NCI-H460 (cell line): ENCODE measurements at regions not wholly inside any gene's neighbourhood (a gene's known extent, or its start where the extent isn't known, plus 50 kb on each side); places are given as distances from the start of the nearest gene placed in this dataset.
A peak's percentile ranks its signal among the peaks of the same experiment; 100 is the strongest.

Experiments
- DNase-seq: peaks from one replicate; pipeline ENCODE4 v3.0.0-alpha.2; 2016; ENCODE audit warnings: low read depth; ENCODE audit errors: extremely low read depth

DNA sequence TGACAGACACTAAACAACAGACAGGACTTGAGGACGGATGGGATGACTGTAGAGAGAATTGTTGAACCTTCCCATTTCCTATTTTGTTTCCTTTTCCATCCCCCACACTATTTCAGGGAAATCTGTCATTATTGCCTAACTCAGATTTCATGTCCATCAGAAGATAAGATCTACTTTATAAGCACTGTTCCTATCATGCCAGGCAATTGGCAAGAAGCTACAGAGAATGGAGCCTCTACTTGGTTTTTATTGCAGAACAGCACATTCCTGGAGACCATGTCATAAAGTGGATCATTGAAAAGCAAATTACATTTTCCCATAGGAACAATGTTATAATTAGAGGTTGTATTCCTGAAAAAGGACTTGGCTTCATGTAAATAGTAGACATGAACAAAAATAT is 173.7 kb upstream of the KIF2A start:
- DNase-seq: no peak

DNA sequence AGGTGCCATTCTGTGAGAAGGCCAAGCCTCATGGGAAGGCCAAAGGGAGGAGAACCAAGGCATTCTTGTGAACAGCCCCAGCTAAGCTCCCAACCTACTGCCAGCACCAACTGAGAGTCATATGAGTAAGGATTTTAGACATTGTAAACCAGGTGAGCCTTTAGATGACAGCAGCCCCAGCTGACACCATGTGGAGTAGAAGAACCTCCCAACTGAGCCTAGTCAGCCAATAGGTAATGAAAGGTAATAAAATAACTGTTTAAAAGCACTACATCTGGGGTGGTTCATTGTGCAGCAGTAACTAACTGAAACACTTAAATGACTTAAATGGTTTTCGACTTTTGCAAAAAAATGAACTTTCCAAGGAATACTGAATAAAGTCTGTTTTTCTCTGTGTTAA is 172.6 kb upstream of the KIF2A start:
- no peak for DNase-seq

DNA sequence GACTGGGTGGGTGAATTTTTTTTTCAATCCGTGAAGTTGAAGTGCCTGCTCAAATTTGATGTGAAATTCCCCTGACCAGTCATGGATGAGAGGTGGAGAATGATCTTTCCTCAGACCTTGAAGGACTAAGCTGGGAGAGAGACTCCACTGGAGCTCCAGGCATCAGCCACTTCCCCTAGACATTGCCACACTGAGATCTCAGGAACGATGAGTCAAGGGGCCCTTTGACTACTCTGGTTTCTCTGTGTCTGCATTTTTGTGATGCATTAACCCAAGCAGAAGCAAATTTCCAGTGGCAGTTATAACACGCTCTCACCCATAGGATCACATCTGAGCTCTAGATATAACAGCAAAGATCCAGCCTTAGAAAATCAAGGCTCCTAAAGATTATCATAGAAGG is 171.2 kb upstream of the KIF2A start:
- DNase-seq: no peak

DNA sequence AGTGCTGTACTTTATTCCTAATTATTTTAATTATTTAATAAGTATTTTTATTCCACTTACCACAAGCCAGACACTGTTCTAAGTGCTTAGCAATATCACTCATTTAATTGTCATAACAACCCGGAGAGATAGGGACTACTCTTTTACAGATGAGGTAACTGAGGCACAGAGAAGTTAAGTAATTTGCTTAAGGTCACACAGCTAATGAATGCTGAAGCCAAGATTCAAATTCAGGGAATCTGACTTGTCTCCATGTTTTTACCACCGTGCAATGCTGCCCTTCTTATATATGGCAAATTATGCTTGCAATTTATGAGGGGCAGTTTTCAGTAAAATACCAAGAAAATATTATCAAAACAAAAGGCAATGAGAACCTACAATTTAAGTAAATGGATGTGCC is 168.4 kb upstream of the KIF2A start:
- DNase-seq: no peak

DNA sequence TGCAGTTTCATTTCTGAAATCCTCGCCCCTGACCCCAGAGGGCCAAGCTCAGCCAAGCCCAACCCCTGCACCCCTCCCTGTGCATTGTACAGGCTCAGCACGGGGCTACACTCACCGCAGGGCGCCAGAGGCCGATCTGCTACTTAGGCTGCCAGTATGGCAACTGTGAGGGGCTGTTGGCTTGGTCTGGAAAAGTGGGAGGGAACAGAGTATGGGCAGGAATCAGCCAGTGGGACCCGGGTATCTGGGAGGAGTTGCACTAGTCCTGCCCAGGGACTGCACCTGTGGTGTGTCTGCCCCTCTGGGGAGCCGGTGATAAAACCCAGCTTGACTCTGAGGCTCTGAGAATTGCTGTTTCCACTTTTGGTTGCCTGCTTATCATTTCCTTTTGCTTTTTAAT is 167.4 kb upstream of the KIF2A start:
- DNase-seq: no peak

DNA sequence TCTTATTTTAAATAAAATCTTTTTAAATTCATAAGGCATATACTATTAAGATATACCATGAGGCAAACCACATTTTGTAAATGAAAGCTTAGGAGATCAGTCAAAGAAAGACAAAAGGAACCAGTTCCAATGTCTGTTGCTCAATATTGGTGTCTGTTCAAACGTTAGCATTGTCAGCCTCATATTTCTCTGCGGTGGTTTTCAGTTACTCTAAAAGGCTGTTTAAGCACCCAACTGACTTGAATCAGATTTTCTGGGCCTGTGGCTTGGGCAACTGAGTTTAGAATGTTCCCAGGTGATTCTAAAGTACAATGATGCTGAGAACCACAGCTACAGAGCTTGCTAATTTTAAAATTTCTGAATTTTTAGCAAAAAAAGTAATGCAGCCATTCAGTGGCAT is 166.3 kb upstream of the KIF2A start:
- DNase-seq: no peak

DNA sequence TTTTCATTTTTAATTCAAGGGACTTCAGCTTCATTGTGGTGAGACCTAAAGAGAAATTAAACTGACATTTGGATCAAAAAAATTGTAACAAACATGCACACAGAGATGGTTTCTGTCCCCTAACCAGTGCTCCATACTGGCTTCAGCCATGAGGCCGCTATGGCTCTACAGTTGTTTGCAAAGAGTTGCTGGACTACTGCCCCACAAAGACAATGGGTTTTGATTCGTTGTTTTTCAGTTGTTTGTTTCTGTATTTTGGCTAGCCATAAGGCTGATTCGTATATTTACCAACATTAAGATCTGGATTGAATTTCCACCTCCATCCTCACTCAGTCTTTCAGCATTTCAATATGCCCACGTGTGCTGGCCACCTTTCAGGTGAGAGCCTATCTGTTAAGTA is 163.7 kb upstream of the KIF2A start:
- no peak for DNase-seq

DNA sequence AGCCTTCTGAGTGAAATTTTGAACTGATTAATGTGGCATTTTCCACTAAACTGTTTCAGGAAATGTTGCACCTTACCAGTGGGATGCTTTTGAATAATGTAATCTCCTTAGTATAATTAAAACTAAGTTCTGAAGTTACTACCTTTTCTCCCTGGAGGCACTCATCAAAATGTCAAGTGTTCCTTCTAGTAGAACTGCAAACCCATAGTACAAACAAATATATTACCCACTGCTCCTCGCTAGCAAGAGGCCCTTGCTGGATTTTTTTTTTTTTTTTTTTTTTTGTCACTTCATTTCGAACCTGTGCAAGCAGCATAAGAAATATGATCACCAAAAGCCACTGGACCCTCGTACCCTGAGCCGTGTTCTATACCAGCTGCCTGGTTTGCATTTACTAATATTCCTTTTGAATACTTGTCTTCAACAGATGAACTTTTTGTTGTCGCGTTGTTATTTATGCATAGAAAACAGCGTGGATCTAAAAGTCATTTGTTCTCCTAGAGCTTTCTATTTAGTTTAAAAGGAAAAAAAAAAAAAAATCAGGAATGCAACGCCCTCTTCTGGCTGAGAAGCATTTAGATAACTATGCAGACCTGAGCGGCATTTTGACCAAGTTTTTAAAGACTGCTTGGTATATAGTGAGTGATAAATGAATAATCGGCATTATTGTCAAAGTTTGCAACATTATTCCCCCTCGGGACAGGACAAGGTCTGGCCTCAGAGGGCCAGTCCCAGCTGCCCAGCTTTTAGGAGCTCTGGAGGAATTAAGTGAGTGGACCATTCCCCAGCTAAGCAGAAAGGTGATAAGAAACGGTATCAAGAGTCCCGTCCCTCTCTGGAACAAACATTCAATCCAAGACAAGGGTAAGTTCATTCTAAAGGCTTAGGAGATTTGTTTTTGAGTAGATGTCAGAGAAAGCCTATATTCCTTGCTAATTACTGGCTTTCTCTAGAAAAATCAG is 162.5 kb upstream of the KIF2A start:
- peak; percentile 24 for DNase-seq

DNA sequence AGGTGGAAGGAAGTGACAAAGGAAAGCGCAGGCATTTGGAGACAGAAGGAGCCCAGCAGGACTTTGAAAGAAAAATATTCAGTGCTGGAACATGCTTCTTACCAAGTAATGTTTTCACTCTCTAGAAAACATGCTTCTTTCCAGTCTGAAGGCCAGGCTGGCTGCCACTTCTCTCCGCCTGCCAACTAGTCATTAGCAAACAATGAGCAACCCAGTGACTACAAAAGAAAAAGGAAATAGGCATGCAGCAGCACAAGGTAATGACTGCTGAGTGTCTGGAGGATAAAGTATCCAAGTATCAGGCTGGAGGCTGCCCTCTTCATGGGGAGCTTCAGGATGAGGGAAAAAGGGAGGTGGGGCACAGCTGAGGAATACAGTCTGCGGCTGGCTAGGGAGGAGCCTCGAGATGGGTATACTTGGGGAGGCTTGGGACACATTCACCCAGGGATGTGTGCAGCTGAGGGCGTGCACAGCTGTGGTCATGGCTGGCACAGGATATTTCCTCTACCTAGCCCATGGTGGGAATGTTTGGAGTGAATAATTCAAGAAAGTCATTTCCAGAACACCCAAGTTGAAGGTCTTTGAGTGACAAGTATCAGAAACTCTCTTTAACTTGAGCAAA is 161.5 kb upstream of the KIF2A start:
- no peak for DNase-seq

DNA sequence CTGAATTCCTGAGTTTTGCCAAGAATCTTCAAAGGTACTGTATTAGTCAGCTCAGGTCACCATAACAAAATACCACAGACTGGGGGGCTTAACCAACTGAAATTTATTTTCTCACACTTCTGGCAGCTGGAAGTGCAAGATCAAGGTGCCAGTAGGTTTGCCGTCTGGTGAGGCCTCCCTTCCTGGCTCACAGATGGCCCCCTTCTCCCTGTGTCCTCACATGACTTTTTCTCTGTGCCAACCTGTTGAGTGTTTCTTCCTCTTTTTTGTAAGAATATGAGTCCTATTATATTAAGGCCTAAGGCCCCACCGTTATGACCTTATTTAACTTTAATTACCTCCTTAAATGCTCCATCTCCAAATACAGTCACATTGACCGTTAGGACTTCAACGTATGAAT is 156.1 kb upstream of the KIF2A start:
- no peak for DNase-seq

DNA sequence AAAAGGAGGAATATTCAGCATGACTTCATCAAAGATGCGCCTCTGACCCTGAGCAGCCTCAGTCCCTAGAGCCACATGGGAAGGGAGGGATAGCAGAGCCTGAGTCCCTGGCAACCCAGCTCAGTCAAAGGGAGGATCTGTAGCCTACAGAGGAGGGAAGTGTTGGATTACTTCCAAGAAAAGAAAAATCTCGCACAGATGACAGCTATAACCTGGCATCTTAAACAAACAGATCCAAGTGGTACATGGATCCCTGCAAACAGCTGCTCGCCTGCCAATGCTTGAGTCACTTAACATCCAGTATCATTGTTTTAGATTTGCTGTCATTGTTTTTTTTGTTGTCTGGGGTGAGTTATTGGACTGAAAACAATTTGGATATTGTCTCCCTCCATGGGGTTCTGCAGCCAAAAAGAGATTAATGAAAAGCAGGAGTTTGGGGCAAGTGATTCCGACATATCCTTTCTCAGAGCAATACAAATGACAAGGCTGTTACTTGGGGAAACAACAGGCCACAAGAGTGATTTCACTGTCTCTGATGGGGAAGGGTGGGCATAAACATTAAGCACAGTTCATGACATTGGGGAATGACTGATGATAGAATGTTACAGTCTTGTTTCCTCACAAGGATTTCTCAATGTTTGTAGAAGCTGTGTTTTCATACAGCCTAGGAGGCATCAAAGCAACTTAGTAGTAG is 153.5 kb upstream of the KIF2A start:
- no peak for DNase-seq

DNA sequence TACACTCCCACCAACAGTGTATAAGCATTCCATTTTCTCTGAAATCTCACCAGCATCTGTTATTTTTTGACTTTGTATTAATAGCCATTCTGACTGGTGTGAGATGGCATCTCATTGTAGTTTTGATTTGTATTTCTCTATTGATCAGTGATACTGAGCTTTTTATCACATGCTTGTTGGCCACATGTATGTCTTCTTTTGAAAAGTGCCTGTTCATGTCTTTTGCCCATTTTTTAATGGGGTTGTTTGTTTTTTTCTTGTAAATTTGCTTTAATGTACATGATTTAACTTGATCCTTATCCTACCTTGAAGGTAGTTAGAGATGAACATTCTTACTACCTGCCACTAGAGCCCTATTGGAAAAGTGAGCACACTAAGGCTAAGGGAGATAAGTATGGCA is 151.2 kb upstream of the KIF2A start:
- no peak for DNase-seq

DNA sequence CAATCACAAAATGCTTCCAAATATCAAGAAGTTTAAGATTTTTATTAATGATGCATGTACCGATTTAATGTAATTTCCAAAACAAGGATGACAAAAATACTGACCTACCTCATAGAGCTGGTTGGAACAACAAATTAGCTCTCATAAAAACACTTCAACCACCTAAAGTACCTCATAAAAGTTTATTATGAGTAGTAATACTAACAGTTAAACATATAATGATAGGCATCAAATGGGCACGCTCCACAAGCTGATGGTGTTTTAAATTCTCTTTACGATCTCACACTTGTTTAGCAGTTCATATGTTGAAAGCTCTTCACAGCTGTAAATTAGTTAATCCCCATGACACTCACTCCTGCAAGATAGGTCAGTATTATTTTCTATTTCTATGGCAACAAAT is 150.0 kb upstream of the KIF2A start:
- DNase-seq: no peak

DNA sequence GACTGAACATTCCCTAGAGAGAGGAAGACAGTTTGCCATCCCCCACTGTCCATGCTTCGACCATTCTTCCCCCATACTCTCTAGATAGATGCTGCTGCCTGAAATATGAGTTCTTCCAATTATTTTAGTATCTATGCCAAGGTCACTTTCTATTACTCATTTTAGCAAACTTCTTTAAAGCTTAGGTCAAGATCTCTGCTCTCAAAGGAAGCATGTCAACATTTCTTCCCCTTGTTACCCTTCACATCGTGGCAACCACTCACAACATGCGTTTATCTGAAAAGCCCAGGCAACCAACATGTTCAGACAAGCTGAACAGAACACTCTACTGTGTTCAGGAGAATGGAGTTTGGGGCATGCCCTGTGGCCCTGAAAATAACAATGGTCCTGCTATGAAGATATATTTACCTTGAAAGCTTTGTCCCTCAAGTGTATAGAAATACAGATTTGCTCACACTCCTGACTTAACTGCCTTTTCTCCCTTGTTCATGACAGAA is 138.4 kb upstream of the KIF2A start:
- DNase-seq: no peak

DNA sequence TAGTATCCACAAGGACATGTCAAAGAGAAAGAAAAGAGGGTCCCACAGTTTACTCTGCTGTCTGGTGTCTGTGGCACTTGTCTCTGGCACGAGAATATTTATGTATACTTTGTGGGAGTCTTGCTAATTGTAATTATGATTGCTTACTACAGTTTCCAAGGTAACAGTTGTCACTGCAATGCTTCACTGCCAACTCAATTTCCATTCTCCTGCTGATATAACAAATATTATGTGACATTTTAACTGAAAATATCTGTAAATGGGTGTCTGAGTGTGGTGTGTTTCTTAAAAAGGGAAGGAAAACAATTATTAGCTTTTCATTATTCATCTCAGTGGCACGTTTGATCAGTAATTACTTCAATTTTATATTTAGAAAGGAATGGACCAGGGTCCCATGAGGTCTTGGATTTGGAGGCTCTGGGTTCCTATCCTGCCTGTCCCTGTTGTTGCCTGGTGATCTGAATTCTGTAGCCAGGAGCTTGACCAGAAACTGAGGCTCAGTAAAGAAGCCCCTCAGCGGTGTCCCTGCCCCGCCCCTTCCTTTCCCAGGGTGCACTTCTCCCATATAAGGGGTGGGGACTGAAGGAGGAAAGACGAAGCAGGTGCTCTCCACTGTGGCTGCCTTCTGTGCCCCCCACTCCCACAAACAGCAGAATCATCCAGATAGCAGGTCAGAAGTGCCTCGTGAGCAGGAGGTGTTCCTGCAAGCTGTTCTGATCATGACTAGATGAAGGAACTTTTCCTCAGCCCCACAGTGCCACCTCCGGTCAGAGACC is 137.3 kb upstream of the KIF2A start:
- no peak for DNase-seq

DNA sequence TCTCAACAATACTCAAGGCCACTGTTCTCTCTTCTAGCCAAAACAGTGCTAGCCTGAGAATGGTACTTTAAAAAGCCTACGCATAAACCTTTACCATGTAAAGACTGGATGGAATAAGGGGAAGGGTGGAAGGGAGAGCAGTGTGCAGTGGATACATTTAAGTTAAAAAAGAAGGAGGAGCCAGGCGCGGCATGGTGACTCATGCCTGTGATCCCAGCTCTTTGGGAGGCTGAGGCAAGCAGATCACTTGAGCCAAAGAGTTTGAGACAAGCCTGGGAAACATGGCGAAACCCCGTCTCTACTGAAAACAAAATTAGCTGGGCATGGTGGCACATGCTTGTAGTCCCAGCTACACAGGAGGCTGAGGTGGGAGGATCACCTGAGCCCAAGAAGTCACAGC is 127.7 kb upstream of the KIF2A start:
- no peak for DNase-seq

DNA sequence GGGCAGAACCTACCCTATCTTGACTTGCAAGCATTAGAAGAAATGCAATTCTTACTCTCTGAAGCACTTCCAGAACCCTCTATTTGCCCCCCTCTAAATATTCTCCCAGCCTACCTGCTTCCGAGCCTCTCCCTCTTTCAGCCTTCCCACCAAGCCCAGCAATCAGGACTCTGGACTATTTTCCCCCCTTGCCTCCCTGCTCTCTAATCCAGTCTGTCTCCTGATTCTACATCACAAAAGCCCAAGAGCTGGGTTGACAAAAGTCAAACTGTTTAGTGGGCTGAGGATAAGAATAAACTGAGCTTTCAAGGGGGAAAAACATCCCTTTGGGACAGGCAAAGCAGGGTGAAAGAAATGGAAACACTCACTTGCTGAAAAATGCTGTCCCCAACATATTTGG is 123.2 kb upstream of the KIF2A start:
- no peak for DNase-seq

DNA sequence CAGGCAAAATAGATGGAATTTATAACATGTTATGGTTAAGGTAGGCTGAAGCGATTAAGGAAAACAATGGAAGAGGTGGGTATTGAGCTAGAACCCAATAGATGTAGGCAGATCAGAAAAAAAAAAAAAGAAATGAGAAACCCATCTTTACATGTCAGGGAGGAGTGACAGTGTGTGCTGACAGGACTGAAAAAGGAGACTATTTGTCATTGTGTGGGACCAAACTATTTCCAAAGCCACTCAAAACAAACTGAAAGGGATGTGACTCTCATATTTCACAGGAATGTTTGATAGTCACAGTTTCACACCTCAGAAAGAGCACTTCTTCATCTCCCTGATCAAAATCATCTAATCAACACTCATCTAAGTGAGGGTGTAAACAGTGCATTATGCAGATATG is 122.3 kb upstream of the KIF2A start:
- no peak for DNase-seq

DNA sequence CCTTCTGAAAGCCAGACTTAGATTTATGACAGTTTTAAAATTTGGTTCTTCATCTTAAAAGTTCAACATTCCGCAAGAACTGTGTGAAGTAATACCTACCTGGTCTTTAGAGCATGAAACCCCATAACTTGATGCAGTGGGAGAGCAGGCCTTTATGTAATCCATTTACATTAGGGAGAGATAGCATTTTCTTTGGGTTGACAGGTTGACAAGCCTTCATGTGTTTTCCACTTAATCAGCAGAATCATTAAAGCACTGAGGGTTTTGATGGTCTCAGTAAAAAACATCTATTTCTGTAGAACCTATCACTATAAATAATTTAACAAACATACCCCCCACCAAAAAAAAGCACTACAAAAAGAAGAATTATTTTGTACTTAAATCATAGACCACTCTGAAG is 121.6 kb upstream of the KIF2A start:
- no peak for DNase-seq

DNA sequence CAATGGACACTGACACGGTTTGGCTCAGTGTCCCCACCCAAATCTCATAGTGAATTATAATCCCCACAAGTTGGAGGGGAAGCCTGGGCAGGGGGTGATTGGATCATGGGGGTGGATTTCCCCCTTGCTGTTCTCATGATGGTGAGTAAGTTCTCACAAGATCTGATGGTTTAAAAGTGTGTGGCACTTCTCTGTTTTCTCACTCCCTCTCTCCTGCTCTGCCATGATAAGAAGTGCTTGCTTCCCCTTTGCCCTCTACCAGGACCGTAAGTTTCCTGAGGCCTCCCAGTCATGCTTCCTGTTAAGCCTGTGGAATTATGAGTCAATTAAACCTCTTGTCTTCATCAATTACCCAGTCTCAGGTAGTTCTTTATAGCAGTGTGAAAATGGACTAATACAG is 115.8 kb upstream of the KIF2A start:
- DNase-seq: no peak

DNA sequence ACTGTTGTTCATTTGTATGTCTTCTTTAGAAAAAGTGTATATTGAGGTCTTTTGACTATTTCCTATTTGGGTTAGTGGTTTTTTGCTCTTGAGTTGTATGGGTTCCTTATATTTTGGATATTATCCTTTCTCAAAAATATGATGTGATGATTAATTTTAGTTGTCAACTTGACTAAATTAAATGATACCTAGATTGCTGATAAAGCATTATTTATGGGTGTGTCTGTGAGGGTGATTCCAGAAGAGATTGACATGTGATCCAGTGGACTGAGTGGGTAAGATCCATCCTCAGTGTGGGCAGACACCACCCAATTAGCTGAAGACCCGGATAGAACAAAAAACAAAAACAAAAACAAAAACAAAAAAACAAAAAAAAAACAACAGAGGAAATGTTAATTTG is 115.1 kb upstream of the KIF2A start:
- DNase-seq: no peak
